ENCODE measurements at regions not wholly inside any gene's neighbourhood (a gene's known extent, or its start where the extent isn't known, plus 50 kb on each side); places are given as distances from the start of the nearest gene placed in this dataset.

GRCh38 chr18:25826823-25827222 lies 263.6 kb downstream of the SS18 start:
- TF ChIP-seq CTCF (IDR thresholded peaks at IDR 0.05; ENCODE audit: low read length) (no peak), EZH2 (IDR thresholded peaks at IDR 0.05; ENCODE audit: borderline replicate concordance, low read length) (no peak)

All from OCI-LY1 (cell line).